Hematopoietic multipotent progenitor cell treated with erythropoietin and hydrocortisone succinate and interleukin-3 and kit ligand, for 4 days (in vitro differentiated cells): ENCODE measurements at regions not wholly inside any gene's neighbourhood (a gene's known extent, or its start where the extent isn't known, plus 50 kb on each side); places are given as distances from the start of the nearest gene placed in this dataset.

Source experiments
- DNase-seq: peaks from one replicate; pipeline ENCODE4 v3.0.0-alpha.2; 2015

- no peak for DNase-seq
These were observed 162.4 kb upstream of the NABP1 start for GRCh38 chr2:191515551-191515950.

- no peak for DNase-seq
These were observed 161.7 kb upstream of the NABP1 start for GRCh38 chr2:191516260-191516659.

DNA sequence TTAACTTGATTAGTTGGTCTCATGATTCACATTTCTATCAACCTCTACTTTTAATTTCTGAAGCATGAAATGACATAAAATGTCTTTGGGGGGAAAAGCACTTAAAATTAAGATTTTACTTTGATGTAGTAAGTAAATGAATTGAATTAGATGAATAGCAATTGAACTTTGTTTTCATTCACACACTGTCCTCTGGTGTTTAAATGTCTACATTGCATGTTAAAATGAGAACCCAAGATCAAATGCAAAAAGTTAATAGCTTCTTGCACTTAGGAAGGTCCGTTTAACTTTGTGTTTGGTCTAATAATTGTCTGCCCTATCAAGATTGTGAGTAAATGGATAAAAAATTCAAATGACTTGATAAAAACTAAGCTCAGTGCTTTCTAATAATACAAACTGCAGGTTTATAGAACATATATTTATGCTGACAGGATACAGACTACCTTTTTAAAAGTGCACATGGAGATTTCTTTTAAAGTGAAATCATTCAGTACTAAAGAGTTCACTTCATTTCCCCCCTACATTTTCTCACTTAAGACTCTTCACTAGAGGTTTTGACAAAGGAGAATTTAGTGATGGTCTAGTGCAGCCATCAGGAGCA lies 156.2 kb upstream of the NABP1 start:
- peak; percentile 61 for DNase-seq

DNA sequence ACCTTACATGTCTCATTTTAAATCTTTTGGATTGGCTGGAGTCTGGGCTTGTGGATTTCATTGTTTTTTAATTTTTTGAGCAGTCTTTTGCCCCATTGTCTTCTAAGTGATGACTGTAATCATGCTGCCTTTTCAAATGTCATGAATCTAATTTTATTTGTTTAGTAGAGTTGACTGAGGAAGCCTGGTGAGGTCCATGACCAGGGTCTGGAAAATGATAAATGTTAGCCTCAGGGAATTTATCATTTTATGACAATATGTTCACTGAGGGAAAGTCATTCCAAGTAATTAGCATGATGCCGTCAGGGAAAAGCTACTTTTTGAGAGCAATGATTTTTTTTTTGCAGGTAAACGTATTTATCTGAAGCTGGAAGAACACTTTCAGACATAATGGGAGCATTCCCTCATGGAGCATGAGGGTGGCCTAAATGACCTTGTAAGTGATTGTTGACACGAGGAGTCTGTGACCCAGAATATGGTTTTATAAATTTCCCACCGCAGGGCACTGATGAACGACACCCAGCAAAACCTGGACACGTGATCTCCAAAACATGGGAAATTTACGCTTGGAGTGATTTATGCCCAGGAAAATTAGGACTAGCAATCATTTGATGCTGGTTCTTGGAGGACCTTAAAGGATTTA lies 155.3 kb upstream of the NABP1 start:
- DNase-seq, result no peak

DNA sequence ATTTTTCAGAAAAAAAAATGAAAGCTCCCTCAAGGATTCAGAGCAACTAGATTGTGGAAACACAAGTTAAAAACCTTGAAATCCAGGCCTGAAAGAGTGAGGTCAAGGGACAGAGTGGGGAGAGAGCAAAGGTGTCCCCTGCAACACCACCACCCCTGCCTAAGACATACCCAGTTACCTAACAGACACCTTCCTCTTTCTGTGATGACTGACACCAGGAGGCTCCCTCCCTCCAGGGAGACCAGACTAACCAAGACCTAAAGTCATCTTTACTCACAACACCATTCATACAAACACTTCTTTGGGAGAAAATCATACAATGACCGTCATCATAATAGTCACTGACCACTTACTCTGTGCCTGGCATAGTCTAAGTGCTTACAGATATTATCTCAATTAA lies 151.8 kb upstream of the NABP1 start:
- DNase-seq, result peak; percentile 22

DNA sequence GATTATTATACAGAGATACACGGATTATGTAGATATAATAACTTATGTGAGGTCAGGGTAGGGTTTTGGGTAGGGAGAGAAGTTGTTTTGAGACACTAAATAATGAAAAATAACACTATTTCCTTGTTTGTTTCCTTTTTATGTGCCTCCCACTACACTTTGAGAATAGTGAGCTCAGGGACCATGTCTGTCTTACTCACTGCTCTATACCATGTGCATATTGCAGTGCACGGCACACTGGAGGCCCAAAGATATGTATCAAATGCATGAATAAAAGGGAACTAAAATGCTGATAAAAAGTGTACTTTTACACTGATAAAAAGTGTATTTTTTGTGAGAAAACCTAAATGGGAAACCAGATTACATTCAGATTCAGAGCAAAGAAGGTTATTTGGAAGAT lies 151.4 kb upstream of the NABP1 start:
- DNase-seq, result peak; percentile 20

DNA sequence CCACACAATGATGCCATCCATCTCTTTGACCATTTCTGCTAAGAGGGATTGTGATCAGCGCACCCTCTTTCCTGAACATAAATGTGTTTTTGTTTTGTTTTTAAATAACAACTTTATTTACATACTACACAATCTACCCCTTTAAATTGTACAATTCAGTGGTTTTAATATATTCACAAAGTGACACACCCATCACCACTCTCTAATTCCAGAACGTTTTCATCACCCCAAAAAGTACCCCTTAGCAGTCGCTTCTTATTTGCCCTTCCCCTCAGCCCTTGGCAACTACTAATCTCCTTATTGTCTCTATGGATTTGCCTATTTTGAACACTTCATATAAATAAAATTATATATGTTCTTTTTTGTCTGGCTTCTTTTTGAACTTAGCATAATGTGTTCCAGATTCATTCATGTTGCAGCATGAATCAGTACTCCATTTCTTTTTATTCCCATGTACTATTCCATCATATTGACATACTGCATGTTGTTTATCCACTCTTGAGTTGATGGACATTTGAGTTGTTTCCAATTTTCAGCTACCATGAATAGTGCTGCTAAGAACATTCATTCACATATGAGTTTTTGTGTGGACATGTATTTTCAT lies 150.9 kb upstream of the NABP1 start:
- DNase-seq, result no peak

DNA sequence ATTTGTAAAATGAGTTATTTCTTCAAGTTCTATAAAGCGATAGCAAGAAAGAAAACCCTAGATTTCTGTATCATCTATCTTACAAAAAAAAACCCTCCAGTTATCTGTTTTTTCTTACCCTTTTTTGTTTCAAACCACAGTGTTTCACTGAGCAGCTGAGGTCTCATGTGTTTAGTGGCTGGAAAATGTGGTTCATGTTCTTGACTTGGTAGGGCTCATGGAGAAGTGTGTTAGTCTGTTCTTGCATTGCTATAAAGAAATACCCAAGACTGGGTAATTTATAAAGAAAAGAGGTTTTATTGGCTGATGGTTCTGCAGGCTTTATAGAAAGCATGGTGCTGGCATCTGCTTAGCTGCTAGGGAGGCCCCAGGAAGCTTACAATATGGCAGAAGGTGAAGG lies 147.3 kb upstream of the NABP1 start:
- DNase-seq, result no peak

DNA sequence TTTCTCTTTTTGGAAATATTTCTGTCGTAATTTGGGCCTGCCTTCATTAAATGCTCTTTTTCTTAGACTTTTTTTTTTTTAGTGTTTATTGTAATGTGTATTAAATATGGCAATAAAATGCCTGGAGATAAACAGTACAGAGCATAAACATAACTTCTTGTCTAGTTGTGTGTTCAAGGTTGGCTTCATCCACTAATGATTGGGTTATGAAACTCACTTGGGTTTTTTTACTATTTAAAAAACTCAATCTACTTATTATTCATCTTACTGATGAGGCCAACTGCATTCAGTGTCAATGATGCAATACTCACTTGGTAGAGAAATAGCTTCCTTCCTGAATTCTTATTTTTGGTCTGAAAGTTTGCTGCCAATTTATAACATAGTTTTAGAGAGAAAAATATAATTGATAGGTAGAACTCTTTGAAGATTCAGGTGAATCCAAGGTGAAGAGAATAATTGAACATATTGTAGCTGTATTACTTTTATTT lies 144.2 kb upstream of the NABP1 start:
- DNase-seq, result peak; percentile 51

- no peak for DNase-seq
These were observed 140.0 kb upstream of the NABP1 start for GRCh38 chr2:191537921-191538320.

GRCh38 chr2:191538334-191538903 lies 139.5 kb upstream of the NABP1 start:
- DNase-seq, result no peak

DNA sequence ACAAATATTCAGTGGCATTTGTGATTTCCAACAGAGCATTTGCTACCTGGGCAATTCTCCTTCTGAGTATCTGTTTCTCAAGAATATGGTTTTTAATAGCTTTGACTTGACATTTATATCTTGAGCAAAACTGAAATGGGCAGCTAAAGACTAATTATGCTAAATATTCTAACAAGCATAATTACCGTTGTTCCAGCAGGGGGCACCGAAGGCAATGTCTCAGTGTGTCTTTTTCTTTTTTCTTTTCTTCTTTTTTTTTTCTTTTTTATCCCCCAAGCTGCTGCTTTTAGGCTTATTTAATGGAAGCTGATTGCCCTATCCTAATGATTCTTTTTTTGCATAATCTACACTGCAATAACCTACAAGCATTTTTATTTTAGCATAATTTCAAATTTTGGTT lies 138.9 kb upstream of the NABP1 start:
- peak; percentile 70 for DNase-seq

- no peak for DNase-seq
These were observed 137.3 kb upstream of the NABP1 start for GRCh38 chr2:191540681-191541080.

- no peak for DNase-seq
These were observed 134.2 kb upstream of the NABP1 start for GRCh38 chr2:191543708-191544107.

DNA sequence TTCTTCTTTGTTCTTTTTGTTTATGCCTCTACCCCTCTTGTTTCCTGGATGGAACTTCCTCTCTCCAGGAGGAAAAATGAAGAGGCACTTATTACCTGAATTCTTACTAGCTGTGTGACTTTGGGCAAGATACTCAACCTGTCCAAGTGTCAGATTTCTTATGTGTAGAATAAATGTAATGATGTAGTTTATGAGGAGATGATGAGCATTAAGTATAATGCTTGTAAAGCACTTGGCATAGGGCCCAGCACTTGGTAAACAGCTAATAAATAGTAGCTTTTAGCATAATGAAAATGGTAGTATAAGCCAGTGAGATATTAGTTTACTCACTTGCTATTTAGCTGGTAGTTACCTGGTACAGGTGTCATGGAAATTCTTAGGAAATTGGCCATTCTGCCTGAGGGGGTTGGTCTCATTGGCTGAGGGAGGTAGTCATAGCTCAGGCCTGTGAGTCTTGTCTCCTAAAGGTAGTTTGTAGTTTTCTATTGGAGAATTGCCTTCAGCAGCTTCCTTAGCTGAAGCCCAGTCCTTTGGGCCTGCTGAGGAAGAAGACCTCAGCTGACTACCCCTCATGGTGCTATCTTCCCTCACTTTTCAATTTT lies 133.4 kb upstream of the NABP1 start:
- no peak for DNase-seq

DNA sequence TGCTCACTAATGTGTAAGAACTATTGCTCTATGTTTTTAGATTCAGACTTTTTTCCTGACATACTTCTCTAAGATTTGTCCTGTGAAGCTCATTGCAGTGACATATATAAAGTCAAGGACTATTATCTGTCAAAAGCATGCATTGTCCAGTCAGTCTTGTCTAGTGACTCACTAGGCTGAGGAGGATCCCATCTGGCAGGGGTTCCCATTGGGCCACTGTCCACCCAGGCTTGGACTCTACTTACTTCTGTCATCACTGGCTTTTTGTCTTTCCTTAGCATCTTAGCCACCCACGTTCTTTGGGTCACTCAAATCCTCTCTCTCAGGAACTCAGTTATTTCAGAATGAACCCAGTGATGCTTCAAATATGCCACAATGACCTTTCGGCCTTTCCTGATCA lies 132.6 kb upstream of the NABP1 start:
- DNase-seq, result no peak

DNA sequence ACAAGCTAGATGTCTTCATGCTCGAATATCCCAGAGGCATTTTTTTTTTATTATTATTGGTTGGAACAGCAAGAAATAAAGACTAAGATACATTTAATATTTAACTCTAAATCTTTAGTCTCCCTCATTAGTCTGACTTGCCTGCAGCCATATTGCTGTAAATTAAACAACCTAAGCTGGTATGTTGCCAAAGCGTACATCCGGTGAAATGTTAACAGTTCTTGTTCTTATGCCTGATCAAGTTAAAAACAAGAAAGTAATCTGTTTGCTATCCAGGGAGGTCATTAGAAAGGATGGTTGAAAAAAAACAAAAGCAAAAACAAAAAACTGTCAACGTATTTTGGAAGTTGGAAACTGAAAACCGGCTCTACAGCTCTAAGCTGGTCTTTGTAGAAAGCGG lies 125.9 kb upstream of the NABP1 start:
- no peak for DNase-seq

- no peak for DNase-seq
These were observed 123.7 kb upstream of the NABP1 start for GRCh38 chr2:191554240-191554639.

DNA sequence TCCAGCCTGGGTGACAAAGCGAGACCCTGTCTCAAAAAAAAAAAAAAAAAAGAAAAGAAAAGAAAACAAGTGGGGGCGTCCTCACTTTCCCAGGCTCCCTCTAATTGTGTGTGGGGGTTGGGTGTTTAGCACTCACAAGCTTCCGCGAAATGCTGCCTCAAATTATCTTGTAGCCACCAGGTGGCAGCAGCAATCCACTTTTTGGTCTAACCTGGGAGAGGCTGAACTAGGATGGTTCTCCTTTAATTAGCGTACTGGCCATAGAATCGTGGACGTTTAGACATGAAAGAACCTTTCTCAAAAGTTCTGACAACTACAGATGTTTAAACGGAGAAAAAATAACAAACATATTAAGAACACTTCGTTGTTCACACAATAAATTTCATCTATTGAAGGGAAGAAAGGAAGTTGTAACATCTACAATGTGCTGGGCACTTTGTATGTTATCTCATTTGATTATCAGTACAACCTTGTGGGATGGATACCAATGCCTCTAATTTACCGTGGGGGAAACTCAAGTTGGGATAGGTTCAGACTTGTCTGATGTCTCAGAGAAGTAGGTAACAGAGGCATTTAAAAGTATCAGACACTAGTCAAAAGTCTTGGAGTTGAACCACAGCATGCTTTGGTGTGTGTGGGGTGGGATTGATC lies 122.7 kb upstream of the NABP1 start:
- peak; percentile 93 for DNase-seq

GRCh38 chr2:191556463-191556862 lies 121.5 kb upstream of the NABP1 start:
- no peak for DNase-seq

DNA sequence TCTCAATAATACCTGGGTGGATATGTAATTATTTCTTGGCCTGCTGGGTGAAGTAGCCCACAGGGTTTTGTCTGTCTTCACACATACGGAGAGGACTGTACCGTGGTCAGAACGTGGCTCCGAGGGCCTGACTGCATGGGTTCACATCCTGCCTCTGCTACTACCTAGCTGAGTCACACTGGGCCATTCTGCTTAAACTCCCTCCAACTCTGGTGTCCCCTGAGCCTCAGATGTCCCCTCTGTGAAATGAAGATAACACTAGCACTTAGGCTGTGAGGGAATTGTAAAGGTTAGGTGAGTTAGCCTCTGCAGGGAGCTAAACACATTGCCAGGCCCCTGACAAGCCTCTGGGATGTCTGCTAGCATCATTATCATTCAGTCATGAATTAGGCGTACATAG lies 120.1 kb upstream of the NABP1 start:
- DNase-seq, result peak; percentile 35

DNA sequence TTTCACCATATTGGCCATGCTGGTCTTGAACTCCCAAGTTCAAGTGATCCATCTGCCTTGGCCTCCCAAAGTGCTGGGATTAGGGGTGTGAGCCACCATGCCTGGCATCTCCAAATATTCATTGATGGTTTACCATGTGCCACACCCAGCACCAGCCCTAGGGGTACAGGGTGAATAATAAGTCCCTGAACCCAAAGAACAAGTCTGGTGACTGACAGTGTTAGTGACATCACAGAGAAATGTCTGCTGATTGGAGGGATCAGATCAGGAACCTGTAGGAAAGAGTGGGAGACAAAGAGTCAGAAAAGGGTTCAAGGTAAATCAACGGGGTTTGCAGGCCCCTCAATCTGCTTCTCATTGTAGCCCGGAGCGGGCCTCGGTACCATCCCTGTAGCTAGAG lies 118.4 kb upstream of the NABP1 start:
- no peak for DNase-seq

GRCh38 chr2:191560411-191560980 lies 117.4 kb upstream of the NABP1 start:
- no peak for DNase-seq
